ENCODE measurements at regions not wholly inside any gene's neighbourhood (a gene's known extent, or its start where the extent isn't known, plus 50 kb on each side); places are given as distances from the start of the nearest gene placed in this dataset.

DNA sequence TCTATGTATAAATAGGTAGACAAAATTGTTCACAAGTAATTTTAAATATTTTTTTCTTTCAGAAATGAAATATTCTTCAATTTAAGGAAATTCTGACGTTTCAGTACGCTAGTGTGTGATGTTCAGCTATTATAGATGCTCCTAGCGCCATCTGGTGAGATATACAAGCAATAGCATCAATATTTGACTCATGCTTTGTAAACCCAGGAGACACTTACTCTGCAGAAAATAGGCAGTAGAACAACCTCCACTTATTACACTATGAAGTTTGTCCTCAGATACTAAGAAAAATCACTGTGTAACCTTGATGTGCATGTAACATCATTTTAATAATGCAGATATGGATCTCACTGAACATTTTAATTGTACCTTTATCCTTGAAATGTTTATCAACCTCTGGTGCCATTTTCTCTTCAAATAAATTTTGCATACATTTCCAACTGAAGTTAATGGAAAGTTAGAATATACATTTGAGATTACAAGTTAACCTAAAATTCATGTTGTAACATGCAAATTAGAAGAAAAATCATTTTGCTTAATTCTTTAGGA, 151.5 kb upstream of the FAM3C start (continued):
- TF ChIP-seq, protein P1, sequence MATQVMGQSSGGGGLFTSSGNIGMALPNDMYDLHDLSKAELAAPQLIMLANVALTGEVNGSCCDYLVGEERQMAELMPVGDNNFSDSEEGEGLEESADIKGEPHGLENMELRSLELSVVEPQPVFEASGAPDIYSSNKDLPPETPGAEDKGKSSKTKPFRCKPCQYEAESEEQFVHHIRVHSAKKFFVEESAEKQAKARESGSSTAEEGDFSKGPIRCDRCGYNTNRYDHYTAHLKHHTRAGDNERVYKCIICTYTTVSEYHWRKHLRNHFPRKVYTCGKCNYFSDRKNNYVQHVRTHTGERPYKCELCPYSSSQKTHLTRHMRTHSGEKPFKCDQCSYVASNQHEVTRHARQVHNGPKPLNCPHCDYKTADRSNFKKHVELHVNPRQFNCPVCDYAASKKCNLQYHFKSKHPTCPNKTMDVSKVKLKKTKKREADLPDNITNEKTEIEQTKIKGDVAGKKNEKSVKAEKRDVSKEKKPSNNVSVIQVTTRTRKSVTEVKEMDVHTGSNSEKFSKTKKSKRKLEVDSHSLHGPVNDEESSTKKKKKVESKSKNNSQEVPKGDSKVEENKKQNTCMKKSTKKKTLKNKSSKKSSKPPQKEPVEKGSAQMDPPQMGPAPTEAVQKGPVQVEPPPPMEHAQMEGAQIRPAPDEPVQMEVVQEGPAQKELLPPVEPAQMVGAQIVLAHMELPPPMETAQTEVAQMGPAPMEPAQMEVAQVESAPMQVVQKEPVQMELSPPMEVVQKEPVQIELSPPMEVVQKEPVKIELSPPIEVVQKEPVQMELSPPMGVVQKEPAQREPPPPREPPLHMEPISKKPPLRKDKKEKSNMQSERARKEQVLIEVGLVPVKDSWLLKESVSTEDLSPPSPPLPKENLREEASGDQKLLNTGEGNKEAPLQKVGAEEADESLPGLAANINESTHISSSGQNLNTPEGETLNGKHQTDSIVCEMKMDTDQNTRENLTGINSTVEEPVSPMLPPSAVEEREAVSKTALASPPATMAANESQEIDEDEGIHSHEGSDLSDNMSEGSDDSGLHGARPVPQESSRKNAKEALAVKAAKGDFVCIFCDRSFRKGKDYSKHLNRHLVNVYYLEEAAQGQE (IDR thresholded peaks at IDR 0.05): no peak
- TF ChIP-seq, protein P2, sequence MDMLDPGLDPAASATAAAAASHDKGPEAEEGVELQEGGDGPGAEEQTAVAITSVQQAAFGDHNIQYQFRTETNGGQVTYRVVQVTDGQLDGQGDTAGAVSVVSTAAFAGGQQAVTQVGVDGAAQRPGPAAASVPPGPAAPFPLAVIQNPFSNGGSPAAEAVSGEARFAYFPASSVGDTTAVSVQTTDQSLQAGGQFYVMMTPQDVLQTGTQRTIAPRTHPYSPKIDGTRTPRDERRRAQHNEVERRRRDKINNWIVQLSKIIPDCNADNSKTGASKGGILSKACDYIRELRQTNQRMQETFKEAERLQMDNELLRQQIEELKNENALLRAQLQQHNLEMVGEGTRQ (IDR thresholded peaks at IDR 0.05): no peak
- no peak for TF ChIP-seq MAFK (IDR thresholded peaks at IDR 0.05; ENCODE audit: partially characterized antibody)

DNA sequence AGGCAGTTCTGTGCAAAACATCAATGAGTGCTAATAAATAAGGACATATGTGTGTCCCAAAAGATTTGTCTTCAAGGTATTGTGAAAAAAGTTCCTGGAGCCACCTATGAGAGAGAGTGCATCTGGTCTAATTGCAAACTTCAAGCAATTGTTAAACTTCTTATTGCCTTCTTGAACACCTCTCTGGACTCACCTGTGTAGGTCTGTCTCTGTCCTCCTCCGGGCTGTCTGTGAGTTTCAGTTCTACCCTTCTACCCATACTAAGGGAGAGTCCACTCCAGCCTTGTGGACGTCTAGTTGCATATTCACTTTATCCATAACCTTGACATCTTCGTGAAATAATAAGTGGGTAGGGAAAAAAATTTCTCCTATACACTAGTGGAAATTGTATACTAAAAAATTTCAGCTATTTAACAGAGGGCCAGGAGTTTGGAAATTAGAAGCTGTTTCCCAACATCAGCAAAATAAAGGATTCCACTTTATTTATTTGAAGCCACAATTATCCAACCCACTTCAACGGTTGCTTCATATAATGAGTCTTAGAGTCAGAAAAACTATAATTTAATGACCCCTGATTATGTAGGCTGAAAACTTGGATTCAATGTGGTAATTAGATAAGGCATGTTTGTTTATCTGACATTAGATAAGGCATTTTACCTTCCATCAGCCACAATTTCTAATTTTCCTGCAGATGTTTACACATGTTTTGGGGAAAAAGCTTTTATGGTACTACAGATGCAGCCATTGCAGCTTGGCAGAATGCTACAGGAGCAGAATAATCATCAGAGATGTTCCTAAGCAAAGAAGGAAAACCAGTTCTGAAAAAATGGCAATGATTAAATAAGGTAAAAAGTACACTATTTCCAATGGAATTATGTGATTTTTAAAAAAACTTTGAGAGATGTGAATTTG, 150.8 kb upstream of the FAM3C start:
- ChIA-PET POLR2A (no interaction called here), CTCF (interaction anchor here (0.6 to 3.8 kb wide), 17 partner anchors 8 to 419 kb away, joined by 3 to 48 read pairs (median 3); no protein-coding TSS in a partner anchor)
- Histone ChIP-seq H3K27ac (no peak overlapping the region), H3K4me2 (peak overlapping the region; percentile 42; the same call in 2 of the 3 replicates), H3K4me1 (peaks cover 11% of the 10 kb centered on the region; the same call in 2 of the 3 replicates), H3K9me3 (no peaks in the 10 kb centered on the region; the same call in 2 of the 3 replicates), H3K4me3 (no peak overlapping the region)
- ATAC-seq (peak in 1 of 2 experiments; percentile 27; a peak in 1 of 6 replicates), FAIRE-seq (no peak), DNase-seq (ENCODE audit: low read depth in 1 of 2, low spot score in 1 of 2) (no peak)
- WGBS (ENCODE audit: missing lambda C conversion rate): 56% methylated on average over 4 of the region's 4 CpGs
- TF ChIP-seq, protein P3, sequence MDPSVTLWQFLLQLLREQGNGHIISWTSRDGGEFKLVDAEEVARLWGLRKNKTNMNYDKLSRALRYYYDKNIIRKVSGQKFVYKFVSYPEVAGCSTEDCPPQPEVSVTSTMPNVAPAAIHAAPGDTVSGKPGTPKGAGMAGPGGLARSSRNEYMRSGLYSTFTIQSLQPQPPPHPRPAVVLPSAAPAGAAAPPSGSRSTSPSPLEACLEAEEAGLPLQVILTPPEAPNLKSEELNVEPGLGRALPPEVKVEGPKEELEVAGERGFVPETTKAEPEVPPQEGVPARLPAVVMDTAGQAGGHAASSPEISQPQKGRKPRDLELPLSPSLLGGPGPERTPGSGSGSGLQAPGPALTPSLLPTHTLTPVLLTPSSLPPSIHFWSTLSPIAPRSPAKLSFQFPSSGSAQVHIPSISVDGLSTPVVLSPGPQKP (IDR thresholded peaks at IDR 0.05; ENCODE audit: low read depth, low read length): no peak
- TF ChIP-seq MAFK (IDR thresholded peaks at IDR 0.05; ENCODE audit: partially characterized antibody): peak; percentile 32

DNA sequence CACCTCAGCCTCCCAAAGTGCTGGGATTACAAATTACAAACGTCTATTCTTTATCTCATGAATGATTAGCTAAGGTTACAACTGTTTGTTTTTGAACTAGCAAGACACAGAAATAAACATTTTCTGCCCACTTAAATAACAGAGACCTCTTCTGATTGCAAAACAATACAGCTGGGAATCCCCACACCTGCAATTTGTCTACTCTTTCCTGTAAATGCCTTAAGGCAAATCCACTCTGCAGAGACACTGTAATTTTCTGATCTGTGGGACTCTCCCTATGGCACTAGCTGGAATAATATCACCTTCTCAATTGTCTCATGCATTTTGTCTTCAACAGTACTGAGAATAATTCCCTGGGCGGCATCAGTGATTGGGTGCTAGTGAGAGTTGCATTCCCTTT, 149.3 kb upstream of the FAM3C start:
- H3K4me1 ChIP-seq: peaks cover 11% of the 10 kb centered on the region; the same call in 2 of the 3 replicates
- no peak for FAIRE-seq
- no peaks in the 10 kb centered on the region; the same call in 2 of the 3 replicates for H3K9me3 ChIP-seq
- CTCF ChIA-PET: interaction anchor here (0.6 to 1.7 kb wide), 3 partner anchors 15 to 178 kb away, joined by 3 to 4 read pairs (median 3); no protein-coding TSS in a partner anchor
- DNase-seq (ENCODE audit: low read depth in 1 of 2, low spot score in 1 of 2): no peak
- peak overlapping the region in 1 of 2 experiments; percentile 62; a peak in 2 of 6 replicates for H3K27ac ChIP-seq
- TF ChIP-seq MAZ (IDR thresholded peaks at IDR 0.05; ENCODE audit: borderline replicate concordance, low read depth, low read length): no peak
- TF ChIP-seq, protein P4, sequence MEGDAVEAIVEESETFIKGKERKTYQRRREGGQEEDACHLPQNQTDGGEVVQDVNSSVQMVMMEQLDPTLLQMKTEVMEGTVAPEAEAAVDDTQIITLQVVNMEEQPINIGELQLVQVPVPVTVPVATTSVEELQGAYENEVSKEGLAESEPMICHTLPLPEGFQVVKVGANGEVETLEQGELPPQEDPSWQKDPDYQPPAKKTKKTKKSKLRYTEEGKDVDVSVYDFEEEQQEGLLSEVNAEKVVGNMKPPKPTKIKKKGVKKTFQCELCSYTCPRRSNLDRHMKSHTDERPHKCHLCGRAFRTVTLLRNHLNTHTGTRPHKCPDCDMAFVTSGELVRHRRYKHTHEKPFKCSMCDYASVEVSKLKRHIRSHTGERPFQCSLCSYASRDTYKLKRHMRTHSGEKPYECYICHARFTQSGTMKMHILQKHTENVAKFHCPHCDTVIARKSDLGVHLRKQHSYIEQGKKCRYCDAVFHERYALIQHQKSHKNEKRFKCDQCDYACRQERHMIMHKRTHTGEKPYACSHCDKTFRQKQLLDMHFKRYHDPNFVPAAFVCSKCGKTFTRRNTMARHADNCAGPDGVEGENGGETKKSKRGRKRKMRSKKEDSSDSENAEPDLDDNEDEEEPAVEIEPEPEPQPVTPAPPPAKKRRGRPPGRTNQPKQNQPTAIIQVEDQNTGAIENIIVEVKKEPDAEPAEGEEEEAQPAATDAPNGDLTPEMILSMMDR (IDR thresholded peaks at IDR 0.05): no peak
- POLR2A ChIA-PET: interaction anchor here (0.6 to 1.3 kb wide), 2 partner anchors 150 to 405 kb away, joined by 3 to 12 read pairs; partner anchors contain the start of gene FAM3C
- ATAC-seq: no peak
- H3K4me3 ChIP-seq: no peak overlapping the region
- WGBS (ENCODE audit: missing lambda C conversion rate): 41% methylated on average over 2 of the region's 2 CpGs
- no peak overlapping the region for H3K4me2 ChIP-seq

DNA sequence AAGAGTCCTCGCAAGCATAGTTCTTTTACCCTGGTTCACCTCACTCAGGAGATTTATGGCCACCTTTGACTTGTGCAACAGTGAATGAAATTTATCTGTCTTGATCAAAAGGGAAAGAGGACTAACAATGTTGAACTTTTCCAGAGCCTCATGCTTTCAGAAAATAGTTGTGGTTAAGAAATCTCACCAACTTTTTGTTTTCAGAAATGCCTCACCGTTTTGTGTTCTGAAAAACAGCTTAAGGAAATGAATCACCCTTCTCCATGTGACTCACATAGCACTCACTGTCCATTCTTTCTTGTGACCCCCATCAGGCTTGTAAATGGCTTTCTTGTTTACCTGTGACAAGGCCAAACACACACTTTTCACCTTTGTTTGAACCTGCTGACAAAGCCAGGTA, 148.6 kb upstream of the FAM3C start:
- CTCF ChIA-PET: interaction anchor here (0.9 to 1.7 kb wide), 3 partner anchors 14 to 178 kb away, joined by 3 to 7 read pairs (median 4); no protein-coding TSS in a partner anchor
- Histone ChIP-seq H3K4me3 (no peak overlapping the region), H3K4me2 (peak overlapping the region; percentile 22; the same call in 1 of the 3 replicates), H3K4me1 (peaks cover 11% of the 10 kb centered on the region; the same call in 2 of the 3 replicates), H3K9me3 (no peaks in the 10 kb centered on the region; the same call in 2 of the 3 replicates), H3K27ac (peak overlapping the region in 1 of 2 experiments; percentile 62; a peak in 2 of 6 replicates)
- DNase-seq (ENCODE audit: low read depth in 1 of 2, low spot score in 1 of 2): peak; percentile 34 to 62
- peak; percentile 32 for FAIRE-seq
- POLR2A ChIA-PET: interaction anchor here (1.3 kb wide), 1 partner anchor 149 kb away, joined by 12 read pairs; the partner anchor contains the start of gene FAM3C
- peak in 1 of 2 experiments; percentile 57; a peak in 1 of 5 replicates for TF ChIP-seq JUN (IDR thresholded peaks at IDR 0.05)
- no peak for TF ChIP-seq FOXS1 (CRISPR knock-in tag; IDR thresholded peaks at IDR 0.05)
- peak; percentile 31 to 33; a peak in 2 of 4 replicates for TF ChIP-seq CEBPB (IDR thresholded peaks at IDR 0.05)
- TF ChIP-seq RAD21 (conservative IDR thresholded peaks at IDR 0.05 in 1 of 2, IDR thresholded peaks at IDR 0.05 in 1 of 2): no peak
- TF ChIP-seq GATA3 (IDR thresholded peaks at IDR 0.05; ENCODE audit: borderline replicate concordance): peak; percentile 48; the same call in 1 of the 2 replicates
- TF ChIP-seq, protein P5, sequence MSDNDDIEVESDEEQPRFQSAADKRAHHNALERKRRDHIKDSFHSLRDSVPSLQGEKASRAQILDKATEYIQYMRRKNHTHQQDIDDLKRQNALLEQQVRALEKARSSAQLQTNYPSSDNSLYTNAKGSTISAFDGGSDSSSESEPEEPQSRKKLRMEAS (IDR thresholded peaks at IDR 0.05): peak; percentile 40; the same call in 1 of the 2 replicates
- TF ChIP-seq FOSL2 (IDR thresholded peaks at IDR 0.05): peak; percentile 71; the same call in 1 of the 2 replicates
- peak; percentile 74 for TF ChIP-seq FOSL2 (CRISPR knock-in tag; IDR thresholded peaks at IDR 0.05)
- peak in 1 of 2 experiments; percentile 30; a peak in 1 of 5 replicates for TF ChIP-seq EP300 (IDR thresholded peaks at IDR 0.05)
- TF ChIP-seq JUNB (IDR thresholded peaks at IDR 0.05): peak; percentile 84
- no peak for TF ChIP-seq POLR2A (IDR thresholded peaks at IDR 0.05; ENCODE audit: low read length)
- no peak for TF ChIP-seq CBX8 (IDR thresholded peaks at IDR 0.05)
- no peak for TF ChIP-seq HOXA7 (CRISPR knock-in tag; IDR thresholded peaks at IDR 0.05)
- peak; percentile 67; a peak in 4 of 6 replicates for ATAC-seq
- whole genome bisulfite sequencing (ENCODE audit: missing lambda C conversion rate): 20% methylated on average over 2 of the region's 2 CpGs
